ENCODE measurements at regions not wholly inside any gene's neighbourhood (a gene's known extent, or its start where the extent isn't known, plus 50 kb on each side); places are given as distances from the start of the nearest gene placed in this dataset.

DNA sequence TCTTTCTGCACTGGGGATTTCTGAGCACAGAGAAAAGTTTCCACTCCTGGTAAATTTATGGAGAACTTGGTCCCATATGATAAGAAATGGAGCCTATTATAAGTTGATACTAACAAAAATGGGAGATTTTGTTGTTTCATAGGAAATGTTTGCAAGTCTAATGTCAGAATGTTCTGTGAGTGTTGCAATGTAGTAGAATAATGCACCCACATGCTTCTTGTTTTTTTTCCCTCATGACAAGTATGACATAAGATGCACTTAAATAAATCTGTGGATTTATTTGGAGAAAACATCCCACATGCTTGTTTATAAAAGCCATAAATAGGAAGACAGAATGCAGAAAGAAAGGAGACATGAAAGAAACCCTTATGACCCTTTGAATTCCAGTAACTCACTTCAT is 50.8 kb upstream of the KCNJ6 start:
- no peak for DNase-seq (ENCODE audit: low read depth)

DNA sequence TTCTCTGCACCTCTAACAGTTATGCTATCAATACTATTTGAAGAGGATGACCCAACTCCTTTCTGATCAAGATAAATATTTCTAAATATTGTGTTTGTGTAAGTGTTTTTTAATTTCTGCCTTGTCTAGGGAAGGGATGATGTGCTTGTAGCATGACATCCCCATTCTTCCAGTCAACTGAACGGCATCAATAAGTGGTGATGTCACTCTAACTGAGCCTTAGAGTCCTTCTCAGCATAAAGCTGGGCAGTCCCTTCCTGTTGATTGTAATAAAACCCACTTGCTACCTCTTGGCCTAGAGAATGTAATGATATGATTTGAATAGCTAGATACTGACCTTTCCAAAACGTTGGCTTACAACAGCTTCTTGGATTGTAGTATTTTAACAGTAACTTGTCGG is 52.5 kb upstream of the KCNJ6 start:
- no peak for DNase-seq (ENCODE audit: low read depth)

DNA sequence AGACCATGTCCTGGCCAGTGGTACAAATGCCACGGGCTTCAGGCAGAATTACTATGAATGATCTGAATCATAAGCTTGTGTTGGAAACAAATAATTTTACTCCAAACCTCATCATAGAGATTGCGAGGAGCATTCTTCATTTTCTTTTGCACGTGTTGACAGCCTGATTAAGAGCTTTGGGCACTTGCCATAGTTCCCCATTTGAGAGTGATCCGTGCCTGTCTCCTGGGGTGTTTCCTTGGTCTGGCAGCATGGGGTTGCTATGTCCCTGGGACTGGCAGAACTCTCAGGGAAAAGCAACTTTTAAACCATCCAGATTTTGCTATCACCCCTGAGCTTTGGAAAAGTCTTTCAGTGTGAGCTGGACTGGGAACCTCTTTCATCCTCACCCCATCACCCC is 54.3 kb upstream of the KCNJ6 start:
- no peak for DNase-seq (ENCODE audit: low read depth)

DNA sequence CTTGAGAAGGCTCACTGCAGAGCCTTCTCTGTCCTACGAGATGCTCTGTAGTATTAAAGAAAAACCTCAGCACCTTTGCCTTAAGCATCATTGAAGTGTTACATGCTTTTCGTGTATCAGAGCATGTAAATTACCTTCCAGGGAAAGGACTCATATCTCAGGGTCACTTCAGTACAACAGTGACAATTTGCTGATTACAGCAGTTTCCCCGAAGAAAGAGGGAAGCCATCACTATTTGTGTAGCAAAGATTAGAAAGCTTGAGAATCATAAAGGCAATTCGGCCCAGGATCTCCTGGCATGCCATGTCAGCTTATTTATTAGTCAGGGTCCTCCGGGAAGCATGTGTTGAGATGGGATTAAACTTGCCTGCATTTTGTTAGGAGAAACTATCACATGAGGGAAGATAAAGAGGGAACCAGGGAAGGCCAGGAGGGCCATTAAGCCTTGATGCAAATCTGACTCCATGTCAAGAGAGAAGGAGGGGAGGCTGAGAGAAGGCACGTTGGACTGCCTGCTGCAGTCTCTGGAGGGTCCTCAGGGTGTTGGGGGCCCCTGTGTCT is 55.2 kb upstream of the KCNJ6 start:
- DNase-seq (ENCODE audit: low read depth) = no peak

DNA sequence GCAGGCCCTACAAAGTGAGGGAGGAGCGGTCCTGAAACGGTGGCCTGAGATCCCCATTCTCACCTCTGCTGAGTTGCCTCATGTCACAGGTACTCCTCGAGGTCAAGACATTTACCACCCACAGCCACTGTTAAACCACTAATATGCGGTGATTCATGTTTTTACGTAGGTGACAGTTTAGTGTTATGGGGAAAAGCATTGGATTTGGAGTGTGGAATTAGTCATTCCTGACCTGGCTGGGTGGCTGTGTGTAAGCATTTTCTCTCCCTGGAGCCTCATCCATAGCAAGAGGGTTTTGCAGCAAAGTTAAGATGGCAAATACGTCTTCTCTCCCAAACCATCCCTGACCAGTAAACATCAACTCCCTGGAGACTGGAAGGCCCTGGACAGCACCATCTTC is 57.8 kb upstream of the KCNJ6 start:
- peak; percentile 11 for DNase-seq (ENCODE audit: low read depth)

DNA sequence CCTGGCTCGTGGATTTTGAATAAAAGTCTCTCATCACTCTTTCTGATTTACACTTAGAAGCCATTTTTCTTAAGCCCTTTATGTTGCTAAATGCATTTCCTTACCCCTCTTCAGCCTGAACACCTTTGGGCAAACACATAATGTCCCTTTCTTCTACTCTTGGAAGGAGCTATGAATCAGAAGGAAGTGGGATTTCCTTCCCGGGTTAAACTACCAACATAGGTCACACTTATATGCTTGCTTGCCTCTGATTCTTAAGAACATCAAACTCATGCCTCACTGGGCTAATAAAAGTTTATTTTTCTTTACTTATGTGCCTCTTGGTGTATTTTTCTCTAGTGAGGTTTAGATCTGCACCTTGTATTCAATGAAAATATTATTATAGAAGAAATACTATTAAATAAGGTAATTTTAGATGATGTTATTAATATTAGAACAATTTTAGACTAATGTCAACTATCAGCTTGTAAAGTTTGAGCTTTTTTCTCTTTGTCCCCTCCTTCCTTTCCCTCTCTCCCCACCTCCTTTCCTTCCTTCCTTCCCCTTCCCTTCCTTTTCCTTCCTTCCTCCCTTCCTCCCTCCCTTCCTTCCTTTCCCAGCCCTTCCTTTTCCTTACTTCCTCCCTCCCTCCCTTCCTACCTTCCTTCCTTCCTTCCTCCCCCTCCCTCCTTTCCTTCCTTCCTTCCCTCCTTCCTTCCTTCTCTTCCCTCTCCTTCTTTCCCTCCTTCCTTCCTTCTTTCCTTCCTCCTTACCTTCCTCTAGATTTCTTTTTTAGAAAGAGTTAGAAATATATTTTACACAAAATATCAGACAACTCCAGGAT is 66.5 kb upstream of the KCNJ6 start:
- no peak for DNase-seq (ENCODE audit: low read depth)

DNA sequence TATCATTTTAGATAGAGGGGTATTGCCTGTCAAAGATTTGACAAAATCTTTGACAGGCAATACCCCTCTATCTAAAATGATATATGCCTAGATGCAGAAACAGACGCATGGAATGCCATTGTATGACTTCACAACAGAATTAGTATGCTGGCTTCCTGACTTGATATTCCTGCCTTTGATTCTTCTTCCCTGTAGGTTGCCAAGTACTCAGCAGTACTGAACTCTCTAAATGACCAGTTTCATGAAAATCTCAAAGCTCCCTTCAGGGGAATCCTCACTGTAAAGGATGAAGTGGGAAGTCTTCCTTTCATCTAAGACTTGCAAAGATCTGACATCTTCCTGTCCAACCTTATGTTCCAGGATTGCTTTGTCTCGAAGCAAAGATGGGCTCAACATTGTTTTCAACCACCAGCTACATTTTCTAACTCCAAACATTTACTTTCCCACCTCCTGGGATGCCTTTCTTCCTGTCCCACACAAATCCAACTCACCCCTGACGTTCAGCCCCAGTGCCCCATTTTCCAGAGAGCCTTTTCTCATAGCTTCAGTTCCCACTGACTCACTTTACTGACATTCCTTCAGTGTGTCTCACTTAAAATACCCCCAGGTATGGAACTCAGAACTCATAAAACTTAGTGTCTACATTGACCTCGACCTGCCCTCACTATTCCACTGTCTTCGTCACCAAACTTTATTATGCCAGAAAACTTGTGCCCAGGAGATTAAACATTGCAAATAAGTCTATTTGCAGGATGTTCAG is 67.3 kb upstream of the KCNJ6 start:
- peak; percentile 1 for DNase-seq (ENCODE audit: low read depth)

DNA sequence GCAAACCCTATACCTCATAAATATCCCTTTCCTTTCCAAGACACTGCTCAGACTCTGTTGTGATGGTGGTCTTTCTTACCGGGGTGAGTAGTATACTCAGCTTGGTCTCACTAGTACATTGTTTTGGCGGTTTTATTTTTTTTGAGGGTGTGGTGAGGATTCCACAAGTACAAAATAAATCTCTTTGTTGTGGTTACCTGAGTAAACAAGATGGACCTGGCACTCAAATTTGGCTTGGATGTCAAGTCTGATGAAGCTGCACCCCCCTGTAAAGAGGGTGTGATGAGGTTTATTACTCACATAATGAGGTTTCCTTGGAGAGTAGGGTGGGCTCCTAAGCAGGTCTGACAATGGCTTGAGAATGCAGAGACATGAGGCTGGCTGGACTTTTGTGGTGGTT is 68.2 kb upstream of the KCNJ6 start:
- DNase-seq (ENCODE audit: low read depth) = no peak

DNA sequence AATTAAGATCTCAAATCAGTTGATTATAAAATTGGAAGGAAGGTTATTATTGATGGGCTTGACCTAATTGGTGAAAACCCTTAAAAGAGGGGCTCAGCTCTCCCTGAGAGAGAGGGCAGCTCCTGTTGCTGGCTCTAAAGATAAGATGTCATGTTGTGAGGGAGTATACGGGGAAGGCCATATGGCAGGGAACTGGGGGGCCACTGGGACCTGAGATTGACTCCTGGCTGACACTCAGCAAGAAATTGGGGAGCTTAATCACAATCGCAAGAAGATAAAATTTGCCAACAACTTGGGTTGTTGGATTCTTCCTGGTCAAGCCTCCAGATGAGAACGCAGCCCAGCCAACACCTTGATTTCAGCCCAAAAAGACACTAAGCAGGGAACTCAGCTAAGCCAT is 69.7 kb upstream of the KCNJ6 start:
- no peak for DNase-seq (ENCODE audit: low read depth)

DNA sequence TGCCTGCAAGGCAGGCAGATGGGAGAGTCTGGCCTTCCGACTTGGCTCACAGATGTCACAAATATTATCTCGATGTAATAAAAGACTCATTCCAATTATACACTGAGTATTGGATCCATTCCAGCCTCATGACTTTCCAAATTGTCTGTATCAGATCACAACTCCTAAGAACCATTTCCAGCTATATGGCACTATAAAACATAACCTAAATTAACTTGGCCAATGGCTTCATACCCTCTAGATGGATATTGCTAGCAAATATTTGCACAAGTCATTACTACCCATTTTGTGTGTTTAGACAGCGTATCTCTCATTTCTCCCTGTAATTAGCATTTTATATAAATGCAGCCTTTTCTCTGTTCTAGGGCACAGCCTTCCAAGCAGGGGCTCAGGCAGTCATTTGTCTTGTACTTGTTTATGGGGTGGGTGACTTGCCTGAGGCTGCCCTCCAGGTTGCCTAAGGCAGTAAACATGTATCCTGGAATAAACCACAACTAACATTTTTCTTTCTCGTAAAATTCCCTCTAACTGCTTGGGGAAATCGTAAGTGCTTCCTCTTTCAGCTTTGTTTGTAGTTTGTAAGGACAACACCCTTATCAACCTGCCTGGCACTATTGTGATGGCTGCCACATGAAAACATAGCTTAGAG is 70.6 kb upstream of the KCNJ6 start:
- no peak for DNase-seq (ENCODE audit: low read depth)

DNA sequence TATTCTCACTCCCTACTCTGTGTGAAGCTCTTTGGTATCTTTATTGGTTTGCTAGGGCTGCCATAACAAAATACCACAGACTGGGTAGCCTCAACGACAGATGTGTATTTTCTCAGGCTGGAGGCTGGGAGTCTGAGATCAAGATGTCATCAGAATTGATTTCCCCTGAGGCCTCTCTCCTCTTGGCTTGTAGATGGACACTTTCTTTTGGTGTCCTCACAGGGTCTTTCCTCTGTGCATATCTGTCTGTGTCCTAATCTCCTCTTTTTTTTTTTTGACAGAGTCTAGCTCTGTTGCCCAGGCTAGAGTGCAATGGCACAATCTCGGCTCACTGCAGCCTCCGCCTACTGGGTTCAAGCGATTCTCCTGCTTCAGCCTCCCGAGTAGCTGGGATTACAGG is 71.4 kb upstream of the KCNJ6 start:
- no peak for DNase-seq (ENCODE audit: low read depth)

DNA sequence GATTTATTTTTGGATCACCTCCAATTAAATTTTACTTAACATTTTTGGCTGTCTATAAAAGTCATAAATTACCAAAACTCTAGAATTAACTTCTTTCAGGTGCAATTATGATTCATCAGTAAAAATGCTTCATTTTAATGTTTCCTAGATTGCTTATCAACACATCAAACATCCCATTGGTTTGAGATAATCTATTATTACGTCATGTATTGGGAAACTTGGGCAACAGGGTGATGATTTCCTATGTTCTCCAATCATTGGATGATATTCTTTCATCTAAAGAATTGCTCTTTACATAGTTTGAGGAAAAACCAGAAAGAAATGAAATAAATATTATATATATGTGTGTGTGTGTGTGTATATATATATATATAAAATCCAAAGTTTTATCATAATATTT is 76.8 kb upstream of the KCNJ6 start:
- DNase-seq (ENCODE audit: low read depth) = no peak

DNA sequence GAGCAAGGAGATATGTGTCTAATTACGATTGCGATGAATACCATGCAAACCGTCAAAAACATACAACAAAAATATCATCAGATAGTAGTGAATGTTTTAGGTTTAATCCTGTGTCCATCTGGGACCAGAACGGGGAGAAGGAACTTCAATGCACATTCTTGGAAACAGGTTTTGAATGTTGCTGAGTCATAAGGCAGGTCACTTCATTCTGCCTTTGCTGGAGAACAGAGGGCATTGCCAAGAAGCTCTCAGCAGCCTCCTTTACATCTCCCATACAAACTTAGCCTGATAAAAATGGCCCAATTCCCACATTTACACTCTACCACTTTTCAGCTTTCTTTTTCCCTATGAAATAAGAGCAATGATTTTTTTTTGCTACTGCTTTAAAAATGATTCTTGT is 78.0 kb upstream of the KCNJ6 start:
- no peak for DNase-seq (ENCODE audit: low read depth)

DNA sequence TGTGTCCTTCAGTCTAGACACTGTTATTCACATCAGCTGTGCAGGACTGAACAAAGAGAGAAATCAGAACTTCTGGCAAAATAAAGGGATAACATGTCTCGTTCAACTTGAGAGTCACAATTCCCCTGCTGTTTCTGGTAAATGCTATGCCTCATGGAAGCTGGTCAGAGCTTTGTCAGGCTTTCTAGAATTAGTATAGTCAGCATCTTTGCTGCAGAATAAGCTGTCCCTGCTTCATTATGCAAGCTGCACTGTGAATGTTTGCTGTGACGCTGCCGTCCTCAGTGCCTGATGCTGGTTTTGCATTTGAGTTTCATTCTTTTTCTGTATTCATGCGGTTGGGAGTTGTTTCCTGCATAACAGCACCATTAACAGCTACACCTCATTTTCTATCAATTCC is 96.4 kb upstream of the KCNJ6 start:
- no peak for DNase-seq (ENCODE audit: low read depth)

DNA sequence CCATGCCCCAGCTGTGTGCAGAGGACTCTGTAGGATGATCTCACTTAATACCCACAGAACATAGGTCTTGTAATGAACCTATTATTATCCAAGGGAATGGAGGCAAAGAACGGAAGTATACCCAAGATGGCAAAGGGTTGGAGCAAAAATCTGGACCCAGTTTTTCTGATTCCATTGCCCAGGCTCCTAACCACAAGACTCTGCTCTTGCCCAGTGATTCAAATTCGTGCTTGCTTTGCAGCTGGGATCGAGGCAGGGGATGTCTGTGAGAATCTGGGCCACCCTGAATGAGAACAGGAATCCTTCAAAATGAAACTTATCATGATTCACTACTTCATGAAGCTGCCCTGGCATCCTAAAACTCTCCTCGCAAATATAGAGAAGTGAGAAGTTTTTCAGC is 97.5 kb upstream of the KCNJ6 start:
- DNase-seq (ENCODE audit: low read depth) = no peak

DNA sequence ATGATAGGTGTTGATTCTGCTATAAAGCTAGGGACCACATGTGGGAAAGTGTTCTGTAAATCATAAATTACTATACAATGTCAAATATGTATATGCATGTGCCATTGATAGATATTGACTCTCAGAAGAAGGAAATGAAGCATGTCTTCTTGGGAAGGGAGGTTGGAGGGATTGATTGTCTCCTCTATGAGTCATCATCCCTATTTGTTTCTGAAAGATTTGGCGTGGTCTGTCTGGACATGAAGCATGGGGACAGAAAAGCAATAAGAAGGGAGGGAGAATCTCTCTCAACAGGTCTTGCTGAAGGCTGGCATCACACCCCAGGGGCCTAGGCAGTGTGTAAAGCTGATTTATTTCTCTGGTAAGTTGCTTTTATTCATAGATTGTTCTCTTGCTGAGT is 98.0 kb upstream of the KCNJ6 start:
- no peak for DNase-seq (ENCODE audit: low read depth)

DNA sequence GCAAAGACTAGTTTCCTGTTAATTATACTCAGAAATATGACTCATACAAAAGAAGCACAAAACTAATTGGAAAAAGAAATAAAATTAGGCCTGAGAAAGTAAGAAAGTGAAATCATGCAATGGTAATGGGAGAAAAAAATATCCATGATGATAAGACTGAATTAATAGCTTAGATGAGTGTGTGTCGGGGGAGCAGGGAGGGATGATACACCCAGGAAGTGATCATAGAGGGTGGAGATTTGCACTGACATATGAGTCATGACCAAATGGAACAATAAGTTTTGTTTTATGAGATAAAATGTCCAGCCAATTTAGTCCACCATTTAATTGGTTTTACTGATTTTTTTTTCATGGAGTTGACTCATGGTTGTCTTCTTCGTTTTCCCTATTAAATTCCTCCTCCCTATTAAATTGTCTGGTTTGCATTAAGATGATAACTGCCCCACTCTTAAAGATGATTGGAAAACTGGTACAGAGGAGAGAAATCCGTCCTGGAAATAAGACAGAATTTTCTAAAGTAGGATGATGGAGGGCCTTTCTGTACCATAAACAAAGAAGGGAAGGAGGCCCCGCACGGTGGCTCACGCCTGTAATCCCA is 111.7 kb upstream of the KCNJ6 start:
- peak; percentile 40 for DNase-seq (ENCODE audit: low read depth)

DNA sequence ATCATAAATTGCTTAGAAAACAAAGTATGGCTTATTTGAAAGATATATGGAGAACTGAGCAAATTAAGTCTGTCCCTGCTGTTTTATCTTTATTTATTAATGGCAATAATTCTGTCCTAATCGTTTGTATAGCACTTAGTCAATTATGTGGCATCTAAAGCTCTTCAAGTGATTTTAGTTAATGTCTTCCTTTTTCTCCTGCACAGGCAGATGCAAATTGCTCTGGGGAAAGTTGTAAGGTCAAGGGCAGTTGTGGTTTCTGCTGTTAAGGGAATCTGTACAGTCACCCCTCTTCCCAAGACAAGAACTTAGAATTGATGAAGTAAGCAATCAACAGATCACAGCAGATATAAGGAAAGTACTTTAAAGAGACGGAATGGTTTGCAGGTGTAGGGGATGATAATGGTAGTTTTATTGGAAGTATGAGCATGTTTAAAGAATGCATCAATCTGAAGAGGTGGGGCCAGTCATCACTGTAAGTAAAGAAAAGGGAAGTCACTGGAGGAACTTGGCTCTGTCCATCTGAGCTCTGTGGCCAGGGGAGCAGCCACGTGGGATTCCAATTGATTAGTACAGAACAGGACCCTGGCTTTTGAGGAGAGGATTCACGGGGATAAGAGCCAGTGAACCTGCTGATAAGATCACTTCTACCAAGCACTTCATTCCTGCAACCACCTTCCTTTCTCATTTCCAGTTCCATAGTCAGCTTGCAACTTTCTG is 116.0 kb upstream of the KCNJ6 start:
- no peak for DNase-seq (ENCODE audit: low read depth)

DNA sequence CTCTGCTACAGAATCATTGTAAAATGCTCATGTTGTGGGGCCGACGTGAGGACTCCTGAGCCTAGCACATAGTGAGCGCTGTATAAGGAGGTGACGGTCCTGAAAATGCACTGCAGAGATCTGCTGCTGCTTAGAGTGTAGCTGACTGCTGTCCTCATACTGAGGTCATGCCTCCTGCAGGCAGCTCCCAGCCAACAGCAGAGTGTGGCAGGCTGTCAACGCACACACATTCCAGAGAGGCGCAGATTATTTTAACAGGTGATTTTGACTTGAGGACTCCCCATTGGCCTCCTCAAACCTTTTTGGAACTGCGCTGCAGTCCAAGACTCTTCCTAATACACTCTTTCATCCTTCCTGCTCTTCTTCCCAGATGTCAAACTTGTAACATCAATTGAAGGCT is 119.8 kb upstream of the KCNJ6 start:
- no peak for DNase-seq (ENCODE audit: low read depth)

DNA sequence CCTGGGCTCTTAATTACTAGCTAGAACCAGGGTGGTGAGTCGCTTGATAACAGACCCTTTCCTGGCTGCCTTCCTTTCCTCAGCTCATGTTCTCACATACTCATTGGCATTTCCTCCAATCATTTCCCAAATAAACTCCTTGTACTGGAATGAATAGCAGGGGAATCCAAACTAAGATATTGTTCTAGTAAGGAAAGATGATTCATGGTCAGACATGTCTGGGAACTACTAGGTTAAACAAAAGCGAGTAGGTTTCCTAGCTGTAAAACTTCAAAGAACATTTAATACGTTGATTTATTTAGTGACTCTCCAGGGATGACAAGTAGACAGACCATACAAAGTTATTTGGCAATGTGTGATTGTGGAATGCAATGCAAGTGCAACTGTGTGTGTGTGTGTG is 121.2 kb upstream of the KCNJ6 start:
- no peak for DNase-seq (ENCODE audit: low read depth)

DNA sequence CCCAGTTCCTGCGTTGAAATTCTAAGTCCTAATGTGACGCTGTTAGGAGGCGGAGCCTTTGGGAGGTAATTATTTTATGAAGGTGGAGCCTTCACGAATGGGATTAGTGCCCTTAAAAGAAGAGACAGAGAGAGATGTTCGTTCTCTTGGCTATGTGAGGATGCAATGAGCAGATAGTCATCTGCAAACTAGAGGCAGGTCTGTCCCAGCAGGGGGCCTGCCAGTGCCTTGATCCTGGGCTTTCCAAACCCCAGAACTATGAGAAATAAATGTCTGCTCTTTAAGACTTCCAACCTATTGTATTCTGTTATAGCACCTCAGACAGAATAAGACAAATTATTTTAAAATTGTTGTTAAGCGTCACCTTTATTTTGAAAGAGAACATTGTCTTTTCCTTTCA is 123.1 kb upstream of the KCNJ6 start:
- DNase-seq (ENCODE audit: low read depth) = no peak

All from LHCN-M2 (cell line).